ENCODE measurements at regions not wholly inside any gene's neighbourhood (a gene's known extent, or its start where the extent isn't known, plus 50 kb on each side); places are given as distances from the start of the nearest gene placed in this dataset.
"Not testable (repeated sequence)": the region's sequence is repeated elsewhere in the genome, so short reads cannot be mapped to it uniquely, and the experiment has no call there.

- DNase-seq (ENCODE audit: low read depth) = no peak
Measured at GRCh38 chr12:25684070-25684469, 131.0 kb upstream of the LMNTD1 start.

GRCh38 chr12:25686351-25686750 is 133.3 kb upstream of the LMNTD1 start:
- no peak for DNase-seq (ENCODE audit: low read depth)

DNA sequence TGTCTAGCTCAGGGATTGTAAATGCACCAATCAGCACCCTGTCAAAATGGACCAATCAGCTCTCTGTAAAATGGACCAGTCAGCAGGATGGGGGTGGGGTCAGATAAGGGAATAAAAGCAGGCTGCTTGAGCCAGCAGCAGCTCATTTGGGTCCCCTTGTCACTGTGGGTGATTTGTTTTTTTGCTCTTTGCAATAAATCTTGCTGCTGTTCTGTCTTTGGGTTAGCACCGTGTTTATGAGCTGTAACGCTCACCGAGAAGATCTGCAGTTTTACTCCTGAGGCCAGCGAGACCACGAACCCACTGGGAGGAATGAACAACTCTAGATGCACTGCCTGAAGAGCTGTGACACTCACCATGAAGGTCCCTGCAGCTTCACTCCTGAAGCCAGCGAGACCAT is 134.1 kb upstream of the LMNTD1 start:
- DNase-seq (ENCODE audit: low read depth) = no peak

DNA sequence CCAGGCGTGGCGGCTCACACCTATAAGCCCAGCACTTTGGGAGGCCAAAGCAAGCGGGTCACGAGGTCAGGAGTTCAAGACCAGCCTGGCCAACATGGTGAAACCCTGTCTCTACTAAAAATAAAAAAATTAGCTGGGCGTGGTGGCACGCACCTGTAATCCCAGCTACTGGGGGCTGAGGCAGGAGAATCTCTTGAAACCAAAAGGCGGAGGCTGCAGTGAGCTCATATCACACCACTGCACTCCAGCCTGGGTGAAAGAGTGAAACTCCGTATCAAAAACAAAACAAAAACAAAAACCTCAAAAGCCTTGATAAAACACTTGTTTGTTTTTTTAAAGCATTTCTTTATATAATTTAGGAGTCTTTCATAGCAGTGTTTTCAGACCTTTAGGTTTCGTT is 135.8 kb upstream of the LMNTD1 start:
- not testable (repeated sequence) for DNase-seq (ENCODE audit: low read depth)

- no peak for DNase-seq (ENCODE audit: low read depth)
Measured at GRCh38 chr12:25689996-25690501, 137.0 kb upstream of the LMNTD1 start.

GRCh38 chr12:25690996-25691864 is 138.1 kb upstream of the LMNTD1 start:
- DNase-seq (ENCODE audit: low read depth) = no peak

DNA sequence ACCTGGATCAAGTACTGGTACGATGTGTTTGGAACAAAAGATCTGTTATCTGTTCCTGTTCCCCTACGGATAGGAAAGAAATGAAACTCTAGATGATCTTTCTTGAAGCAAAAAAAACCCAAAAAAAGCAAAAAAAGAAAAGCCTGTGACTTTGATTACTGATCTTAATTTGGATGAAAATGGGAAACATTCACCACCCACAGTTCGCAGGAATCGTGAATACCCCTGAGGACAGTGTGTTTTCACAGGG is 138.7 kb upstream of the LMNTD1 start:
- DNase-seq (ENCODE audit: low read depth) = no peak

DNA sequence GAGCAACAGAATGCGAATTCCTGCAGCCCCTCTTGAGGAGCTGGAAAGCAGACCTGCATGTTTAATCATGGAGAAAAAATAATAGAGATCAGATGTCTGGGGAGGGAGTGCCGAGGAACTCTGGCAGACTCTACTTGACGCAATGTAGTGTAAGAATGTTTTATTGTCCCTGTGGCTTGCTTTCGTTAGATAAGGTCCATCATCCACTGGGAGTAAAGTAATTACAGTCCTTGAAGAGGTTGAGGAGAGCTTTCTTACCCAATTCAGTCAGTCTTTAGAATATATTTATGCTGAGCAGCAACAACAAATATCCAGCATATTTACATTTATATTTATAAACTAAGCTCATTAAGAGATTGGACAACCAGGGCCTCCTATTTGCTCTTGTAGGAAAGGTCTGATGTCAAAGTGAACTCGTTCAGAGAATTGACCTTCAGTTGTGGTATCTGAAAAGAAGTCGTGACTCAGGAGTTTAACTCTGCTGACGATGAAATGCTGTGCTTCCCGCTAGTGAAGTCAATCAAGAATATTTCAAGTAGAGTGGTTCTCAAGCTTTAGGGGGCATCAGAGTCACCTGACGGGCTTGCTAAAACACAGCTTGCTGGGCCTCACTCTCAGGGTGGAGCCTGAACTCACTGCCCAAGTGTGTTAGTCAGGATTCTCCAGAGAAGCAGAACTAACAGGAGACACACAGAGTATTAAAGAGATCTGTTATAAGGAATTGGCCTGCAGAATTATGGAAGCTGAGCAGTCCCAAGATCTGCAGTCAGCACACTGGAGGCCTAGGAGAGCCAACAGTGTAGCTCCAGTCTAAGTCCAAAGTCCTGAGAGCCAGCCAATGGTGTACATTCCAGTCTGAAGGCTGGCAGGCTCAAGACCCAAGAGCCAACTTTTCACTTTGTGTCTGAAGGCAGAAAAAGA is 139.3 kb upstream of the LMNTD1 start:
- no peak for DNase-seq (ENCODE audit: low read depth)

GRCh38 chr12:25694072-25694471 is 141.0 kb upstream of the LMNTD1 start:
- DNase-seq (ENCODE audit: low read depth) = no peak

- no peak for DNase-seq (ENCODE audit: low read depth)
Measured at GRCh38 chr12:25695574-25695973, 142.5 kb upstream of the LMNTD1 start.

DNA sequence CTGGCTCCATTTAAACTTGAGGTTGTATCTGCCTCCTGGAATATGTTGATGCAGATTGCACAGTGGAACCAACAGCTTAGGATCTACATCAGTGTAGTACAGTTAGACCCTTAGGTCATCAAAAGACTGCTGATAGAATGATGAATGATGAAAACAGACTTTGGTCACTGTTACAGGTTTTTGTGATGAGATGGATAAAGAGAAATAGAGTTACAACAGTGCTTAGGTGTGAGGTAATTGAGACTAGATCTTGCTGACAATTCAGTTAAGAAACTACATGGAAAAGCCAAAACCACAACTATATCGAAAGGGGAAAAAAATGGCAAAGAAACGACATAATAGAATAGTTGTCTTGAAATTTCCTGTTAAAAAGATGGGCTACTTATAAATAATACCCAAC is 145.7 kb upstream of the LMNTD1 start:
- DNase-seq (ENCODE audit: low read depth) = no peak

DNA sequence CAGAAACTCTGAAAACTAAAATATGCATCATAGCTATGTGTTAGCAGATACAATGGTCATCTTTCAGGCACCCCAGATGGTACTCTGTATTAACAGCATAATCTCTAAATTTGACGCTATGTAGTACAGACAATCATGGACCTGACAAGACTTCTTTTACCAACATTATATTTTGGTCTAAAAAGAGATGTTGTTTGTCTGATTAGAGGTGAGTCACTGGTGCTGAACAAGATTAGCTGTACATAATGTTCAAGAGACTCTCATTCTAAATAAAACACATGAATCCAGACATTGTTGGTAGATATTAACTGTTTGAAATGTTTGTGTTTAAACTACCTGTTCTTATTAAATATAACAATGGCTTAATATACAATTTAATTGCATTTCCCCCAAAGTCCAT is 146.4 kb upstream of the LMNTD1 start:
- no peak for DNase-seq (ENCODE audit: low read depth)

DNA sequence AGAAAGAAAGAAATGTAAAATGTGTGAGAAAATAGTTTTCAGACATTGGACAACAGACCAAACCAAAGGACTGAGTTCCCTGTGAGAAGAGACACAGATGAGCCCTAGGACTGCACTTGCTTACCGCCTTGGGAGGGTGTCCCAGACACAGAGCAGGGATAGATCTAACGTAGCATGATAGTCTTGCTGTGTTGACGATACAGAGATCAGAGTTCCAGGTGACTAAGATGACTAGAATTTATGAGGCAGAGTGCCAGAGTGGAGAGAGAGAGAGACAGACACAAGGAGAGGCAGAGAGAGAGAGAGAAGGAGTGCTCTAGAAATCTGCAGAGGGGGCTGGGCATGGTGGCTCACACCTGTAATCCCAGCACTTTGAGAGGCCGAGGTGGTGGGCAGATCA is 148.2 kb upstream of the LMNTD1 start:
- DNase-seq (ENCODE audit: low read depth) = no peak

DNA sequence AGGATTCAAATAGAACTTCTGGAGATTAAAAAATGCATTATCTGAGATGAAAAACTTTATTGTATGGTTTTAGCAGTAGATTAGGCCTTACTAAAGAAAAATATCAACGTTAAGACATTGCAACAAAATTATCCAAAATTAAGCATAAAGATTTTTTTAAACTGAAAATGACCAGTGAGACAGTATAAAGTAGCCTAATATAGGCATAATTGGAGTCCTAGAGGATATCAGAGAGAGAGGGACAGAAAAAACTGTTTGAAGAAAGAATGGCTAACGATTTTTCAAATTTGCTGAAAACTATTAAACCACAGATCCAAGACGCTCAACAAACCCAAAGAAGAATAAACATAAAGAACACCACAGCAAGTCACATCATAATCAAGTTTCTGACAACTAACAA is 149.5 kb upstream of the LMNTD1 start:
- no peak for DNase-seq (ENCODE audit: low read depth)

DNA sequence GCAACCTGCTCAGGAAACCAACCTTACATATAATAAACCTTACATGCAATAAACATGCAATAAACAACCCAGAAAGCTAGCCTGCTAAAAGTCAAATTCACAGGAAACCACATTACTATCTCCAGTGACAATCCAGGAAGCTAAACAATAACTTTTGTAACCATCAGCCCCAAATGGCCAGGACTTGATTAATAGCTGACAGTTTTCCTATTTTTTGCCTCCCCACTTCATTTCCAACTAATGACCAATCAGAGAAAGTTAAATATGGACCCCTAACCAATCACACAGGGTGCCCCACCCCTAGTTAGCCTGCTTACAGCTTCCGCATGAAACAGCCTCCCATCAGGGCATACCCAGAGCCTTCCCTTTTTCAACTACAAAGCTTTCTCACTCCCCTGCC is 152.2 kb upstream of the LMNTD1 start:
- DNase-seq (ENCODE audit: low read depth) = no peak

- DNase-seq (ENCODE audit: low read depth) = not testable (repeated sequence)
Measured at GRCh38 chr12:25706646-25707045, 153.6 kb upstream of the LMNTD1 start.

- DNase-seq (ENCODE audit: low read depth) = no peak
Measured at GRCh38 chr12:25707056-25707455, 154.0 kb upstream of the LMNTD1 start.

DNA sequence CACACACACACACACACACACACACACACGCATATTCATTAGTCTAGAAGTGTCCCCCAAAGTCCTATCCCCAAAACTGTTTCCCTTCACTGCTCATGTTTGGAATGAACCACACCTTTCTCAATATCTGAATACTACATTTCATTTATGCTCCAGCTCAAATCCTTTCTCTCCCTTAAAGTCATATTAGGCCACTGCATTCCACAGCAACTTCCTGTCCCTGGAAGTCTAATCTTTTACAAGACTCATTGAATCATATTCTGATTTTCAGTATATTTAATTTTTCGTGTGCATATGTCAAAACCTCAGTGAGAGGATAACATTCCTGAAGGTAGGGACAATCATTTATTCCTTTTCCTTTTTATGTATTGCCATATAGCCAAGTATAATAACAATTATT is 155.6 kb upstream of the LMNTD1 start:
- no peak for DNase-seq (ENCODE audit: low read depth)

GRCh38 chr12:25710128-25710527 is 157.0 kb upstream of the LMNTD1 start:
- no peak for DNase-seq (ENCODE audit: low read depth)

- not testable (repeated sequence) for DNase-seq (ENCODE audit: low read depth)
Measured at GRCh38 chr12:25710938-25711605, 158.0 kb upstream of the LMNTD1 start.

DNA sequence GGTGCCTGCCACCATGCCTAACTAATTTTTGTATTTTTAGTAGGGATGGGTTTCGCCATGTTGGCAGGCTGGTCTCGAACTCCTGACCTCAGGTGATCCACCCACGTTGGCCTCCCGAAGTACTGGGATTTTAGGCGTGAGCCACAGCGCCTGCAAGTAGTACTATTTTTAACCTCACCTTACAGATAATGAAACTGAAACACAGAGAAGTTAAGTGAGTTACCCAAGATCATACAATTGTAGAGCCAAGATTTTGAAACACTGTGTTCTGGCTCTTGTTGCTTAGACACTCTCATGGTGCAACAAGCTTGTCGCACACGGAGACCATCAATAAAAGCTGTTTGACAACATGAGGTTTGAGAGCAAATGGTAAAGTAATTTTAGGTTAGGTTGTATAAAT is 159.1 kb upstream of the LMNTD1 start:
- no peak for DNase-seq (ENCODE audit: low read depth)

DNA sequence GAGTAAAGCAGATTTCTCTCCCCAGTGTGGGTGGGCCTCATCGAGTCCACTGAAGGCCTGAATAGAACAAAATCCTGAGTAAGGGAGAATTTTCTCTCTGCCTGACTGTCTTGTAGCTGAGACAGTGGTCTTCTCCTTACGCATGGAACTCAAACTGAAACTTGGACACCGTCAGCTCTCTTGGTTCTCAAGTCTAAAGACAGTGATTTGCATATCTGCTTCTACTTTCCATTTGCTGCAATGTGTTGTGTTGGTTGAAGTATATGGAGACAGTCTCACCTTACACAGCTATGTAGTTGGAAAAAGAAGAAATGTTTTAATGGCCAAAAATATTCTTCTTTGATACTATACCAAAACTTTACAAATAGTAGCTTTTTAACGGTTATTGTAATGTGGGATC is 160.2 kb upstream of the LMNTD1 start:
- no peak for DNase-seq (ENCODE audit: low read depth)
